ENCODE measurements at regions not wholly inside any gene's neighbourhood (a gene's known extent, or its start where the extent isn't known, plus 50 kb on each side); places are given as distances from the start of the nearest gene placed in this dataset.

DNA sequence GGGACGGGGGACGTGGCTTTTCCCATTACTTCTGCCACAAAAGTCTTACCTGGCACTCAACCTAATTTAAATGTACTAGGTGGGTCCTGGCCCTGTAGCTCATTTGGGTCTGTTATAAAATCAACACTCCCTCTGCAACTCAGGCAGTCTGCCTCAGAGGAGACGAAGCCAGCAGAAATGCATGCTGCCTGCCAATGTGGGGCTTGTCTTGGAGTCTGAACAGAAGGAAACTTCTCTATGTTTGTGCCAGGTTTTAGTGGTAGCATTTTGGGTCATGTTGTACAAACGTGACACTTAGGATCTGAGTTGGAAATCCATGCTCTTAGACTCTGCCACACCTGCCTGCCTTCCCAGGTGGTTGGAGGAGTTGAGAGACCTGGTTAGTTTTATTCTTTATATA is 292.5 kb upstream of the FAM98A start:
- Mint-ChIP-seq H3K27ac (no peak overlapping the region), H3K4me3 (ENCODE audit: low read depth) (no peak overlapping the region), H3K36me3 (ENCODE audit: insufficient read depth) (no peaks in the 10 kb centered on the region), H3K27me3 (no peaks in the 10 kb centered on the region), H3K9me3 (ENCODE audit: low read depth) (no peaks in the 10 kb centered on the region), H3K4me1 (ENCODE audit: low read depth) (no peaks in the 10 kb centered on the region)
- TF ChIP-seq, protein P1, sequence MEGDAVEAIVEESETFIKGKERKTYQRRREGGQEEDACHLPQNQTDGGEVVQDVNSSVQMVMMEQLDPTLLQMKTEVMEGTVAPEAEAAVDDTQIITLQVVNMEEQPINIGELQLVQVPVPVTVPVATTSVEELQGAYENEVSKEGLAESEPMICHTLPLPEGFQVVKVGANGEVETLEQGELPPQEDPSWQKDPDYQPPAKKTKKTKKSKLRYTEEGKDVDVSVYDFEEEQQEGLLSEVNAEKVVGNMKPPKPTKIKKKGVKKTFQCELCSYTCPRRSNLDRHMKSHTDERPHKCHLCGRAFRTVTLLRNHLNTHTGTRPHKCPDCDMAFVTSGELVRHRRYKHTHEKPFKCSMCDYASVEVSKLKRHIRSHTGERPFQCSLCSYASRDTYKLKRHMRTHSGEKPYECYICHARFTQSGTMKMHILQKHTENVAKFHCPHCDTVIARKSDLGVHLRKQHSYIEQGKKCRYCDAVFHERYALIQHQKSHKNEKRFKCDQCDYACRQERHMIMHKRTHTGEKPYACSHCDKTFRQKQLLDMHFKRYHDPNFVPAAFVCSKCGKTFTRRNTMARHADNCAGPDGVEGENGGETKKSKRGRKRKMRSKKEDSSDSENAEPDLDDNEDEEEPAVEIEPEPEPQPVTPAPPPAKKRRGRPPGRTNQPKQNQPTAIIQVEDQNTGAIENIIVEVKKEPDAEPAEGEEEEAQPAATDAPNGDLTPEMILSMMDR (IDR thresholded peaks at IDR 0.05; ENCODE audit: unreplicated experiment), result no peak
- no peak for DNase-seq (ENCODE audit: low spot score, unreplicated experiment)

DNA sequence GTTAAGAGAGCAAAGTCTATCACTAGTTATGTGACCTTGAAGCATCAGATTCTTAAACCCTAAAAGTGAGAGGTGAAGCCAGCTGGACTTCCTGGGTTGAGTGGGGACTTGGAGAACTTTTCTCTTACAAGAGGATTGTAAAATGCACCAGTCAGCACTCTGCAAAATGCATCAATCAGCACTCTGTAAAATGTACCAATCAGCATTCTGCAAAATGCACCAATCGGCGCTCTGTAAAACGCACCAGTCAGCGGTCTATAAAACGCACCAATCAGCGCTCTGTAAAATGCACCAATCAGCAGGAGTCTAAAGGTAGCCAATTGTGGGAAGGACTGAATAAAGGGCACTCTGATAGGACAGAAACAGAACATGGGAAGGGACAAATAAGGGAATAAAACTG is 291.6 kb upstream of the FAM98A start:
- Mint-ChIP-seq H3K9me3 (ENCODE audit: low read depth) (no peaks in the 10 kb centered on the region), H3K36me3 (ENCODE audit: insufficient read depth) (no peaks in the 10 kb centered on the region), H3K4me1 (ENCODE audit: low read depth) (no peaks in the 10 kb centered on the region), H3K27me3 (no peaks in the 10 kb centered on the region), H3K4me3 (ENCODE audit: low read depth) (no peak overlapping the region), H3K27ac (no peak overlapping the region)
- no peak for DNase-seq (ENCODE audit: low spot score, unreplicated experiment)
- TF ChIP-seq, protein P1 (IDR thresholded peaks at IDR 0.05; ENCODE audit: unreplicated experiment), result no peak

DNA sequence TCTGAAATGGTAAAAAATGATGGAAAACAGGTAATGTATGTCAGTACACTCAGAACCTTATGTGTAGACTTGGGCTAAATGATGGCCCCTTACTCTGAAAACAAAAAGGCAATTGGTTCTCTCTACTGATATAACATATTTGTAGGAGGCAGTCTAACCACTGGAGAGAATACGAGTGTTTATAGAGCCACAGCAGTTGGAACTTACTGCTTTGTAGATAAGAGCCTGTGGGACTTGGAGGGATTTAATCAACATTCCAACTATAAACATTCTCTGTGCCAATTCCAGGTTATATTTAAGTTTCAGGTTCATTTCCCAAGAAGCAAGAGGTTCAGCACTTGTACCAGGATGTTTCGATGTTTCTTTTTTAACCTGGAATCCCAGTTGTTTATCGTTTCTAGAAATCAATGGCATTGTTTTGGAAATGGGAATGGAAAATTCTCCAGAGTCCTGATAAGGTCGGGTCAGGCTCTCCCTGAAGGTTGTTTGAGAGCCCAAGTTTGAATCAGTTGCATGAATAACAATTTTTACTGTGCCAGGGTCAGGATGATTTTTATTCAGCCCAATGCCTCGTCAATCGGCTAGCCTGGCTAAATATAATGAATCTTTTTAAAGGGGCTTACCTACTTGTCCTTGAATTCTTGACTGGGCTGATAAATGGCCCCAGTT is 278.4 kb upstream of the FAM98A start:
- Mint-ChIP-seq H3K27me3 (no peaks in the 10 kb centered on the region), H3K4me1 (ENCODE audit: low read depth) (peaks cover 2% of the 10 kb centered on the region), H3K9me3 (ENCODE audit: low read depth) (peaks cover 10% of the 10 kb centered on the region), H3K36me3 (ENCODE audit: insufficient read depth) (no peaks in the 10 kb centered on the region), H3K27ac (no peak overlapping the region), H3K4me3 (ENCODE audit: low read depth) (no peak overlapping the region)
- TF ChIP-seq, protein P1 (IDR thresholded peaks at IDR 0.05; ENCODE audit: unreplicated experiment), result no peak
- no peak for DNase-seq (ENCODE audit: low spot score, unreplicated experiment)

DNA sequence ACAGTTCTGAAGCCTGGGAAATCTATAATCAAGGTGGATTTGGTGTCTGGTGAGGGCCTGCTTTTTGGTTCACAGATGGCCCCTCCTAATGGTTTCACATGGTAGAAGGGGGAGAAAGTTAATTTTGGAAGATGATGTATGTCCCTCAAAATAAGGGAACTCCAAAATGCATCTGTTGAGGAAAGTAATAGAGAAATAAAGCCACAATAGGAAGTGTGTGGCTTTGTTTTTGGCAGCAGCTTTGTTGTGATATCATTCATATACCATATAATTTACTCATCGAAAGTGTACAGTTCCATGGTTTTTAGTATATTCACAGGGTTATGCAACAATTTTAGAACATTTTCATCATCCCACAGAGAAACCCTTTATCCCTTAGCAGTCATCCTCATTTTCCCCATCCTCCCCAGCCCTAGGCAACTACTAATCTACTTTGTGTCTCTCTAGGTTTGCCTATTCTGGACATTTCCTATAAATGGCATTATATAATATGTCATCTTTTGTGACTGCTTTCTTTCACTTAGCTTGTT is 274.0 kb upstream of the FAM98A start:
- Mint-ChIP-seq H3K4me1 (ENCODE audit: low read depth) (peaks cover 2% of the 10 kb centered on the region), H3K4me3 (ENCODE audit: low read depth) (no peak overlapping the region), H3K27ac (no peak overlapping the region), H3K36me3 (ENCODE audit: insufficient read depth) (no peaks in the 10 kb centered on the region), H3K9me3 (ENCODE audit: low read depth) (peaks cover 24% of the 10 kb centered on the region), H3K27me3 (no peaks in the 10 kb centered on the region)
- no peak for DNase-seq (ENCODE audit: low spot score, unreplicated experiment)
- TF ChIP-seq, protein P1 (IDR thresholded peaks at IDR 0.05; ENCODE audit: unreplicated experiment), result no peak

DNA sequence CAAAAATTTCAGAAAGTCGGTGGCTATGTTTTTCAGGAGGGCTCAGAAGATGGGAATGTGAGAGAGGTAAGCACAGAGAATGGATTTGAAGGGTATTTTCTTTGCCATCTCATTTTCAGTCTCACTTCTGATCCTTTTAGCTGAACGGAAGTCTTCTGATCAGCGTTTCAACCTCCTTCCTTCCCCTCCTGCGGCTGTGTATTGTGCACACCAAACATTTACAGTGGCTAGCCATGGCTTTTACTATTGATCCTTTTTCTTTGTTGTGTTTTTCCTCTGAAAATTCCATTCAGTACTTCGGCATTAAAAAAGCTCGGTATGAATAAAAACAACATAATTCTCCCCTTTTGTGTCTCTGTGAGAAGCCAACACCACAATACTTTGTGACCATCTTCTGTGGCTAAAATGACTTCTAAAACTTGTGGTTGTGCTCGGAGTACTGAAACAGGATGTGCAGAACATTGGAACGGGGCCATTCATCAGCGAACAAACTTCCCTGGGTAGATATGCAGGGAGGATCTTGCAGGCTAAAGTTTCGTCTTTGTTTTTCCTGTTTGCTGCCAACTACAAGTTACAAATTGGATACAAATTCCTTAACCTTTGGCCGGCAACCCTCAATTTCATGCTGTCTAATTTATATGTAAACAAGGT is 260.8 kb upstream of the FAM98A start:
- TF ChIP-seq, protein P1 (IDR thresholded peaks at IDR 0.05; ENCODE audit: unreplicated experiment), result no peak
- Mint-ChIP-seq H3K27ac (peak overlapping the region; percentile 90), H3K27me3 (no peaks in the 10 kb centered on the region), H3K9me3 (ENCODE audit: low read depth) (peaks cover 9% of the 10 kb centered on the region), H3K4me3 (ENCODE audit: low read depth) (peak overlapping the region; percentile 27), H3K36me3 (ENCODE audit: insufficient read depth) (no peaks in the 10 kb centered on the region), H3K4me1 (ENCODE audit: low read depth) (peaks cover 19% of the 10 kb centered on the region)
- DNase-seq (ENCODE audit: low spot score, unreplicated experiment), result no peak
